CD4-positive, alpha-beta memory T cell (primary cell): ENCODE measurements at regions not wholly inside any gene's neighbourhood (a gene's known extent, or its start where the extent isn't known, plus 50 kb on each side); places are given as distances from the start of the nearest gene placed in this dataset.
A peak's percentile ranks its signal among the peaks of the same experiment; 100 is the strongest.

Experiments
- CTCF ChIA-PET: fragments of 350-600 bp; sonication (Branson Sonifier 250); formaldehyde crosslinking; loops from one replicate; lab custom pipeline; 2021; ENCODE audit warnings: inconsistent platforms; ENCODE audit not compliant: partially characterized antibody; lab: Charles Lee
- POLR2A ChIA-PET: fragments of 350-600 bp; sonication (Branson Sonifier 250); formaldehyde crosslinking; loops from one replicate; lab custom pipeline; 2021; ENCODE audit not compliant: partially characterized antibody; lab: Charles Lee
- DNase-seq, 5 donors: peaks; one replicate each; pipeline versions ENCODE4 v3.0.0 to v3.0.0-alpha.2; 2020 to 2022; ENCODE audit warnings: mixed read lengths in 1 of 5
- H3K27ac ChIP-seq: one replicate; pipeline ENCODE4 v1.7.0; 2013; ENCODE audit warnings: low read depth, low read length
- H3K27me3 ChIP-seq: 2 replicates; pipeline ENCODE4 v1.7.0; 2013; ENCODE audit warnings: mild to moderate bottlenecking, low read length, moderate library complexity; ENCODE audit not compliant: insufficient read depth
- H3K36me3 ChIP-seq: 2 replicates; pipeline ENCODE4 v1.7.0; 2013; ENCODE audit warnings: mild to moderate bottlenecking, low read length, moderate library complexity; ENCODE audit not compliant: insufficient read depth
- H3K4me1 ChIP-seq: 2 replicates; pipeline ENCODE4 v1.7.0; 2013; ENCODE audit warnings: mild to moderate bottlenecking, low read length, moderate library complexity; ENCODE audit not compliant: insufficient read depth
- H3K4me3 ChIP-seq, 2 donors: one replicate each; pipeline ENCODE4 v1.7.0; 2013; ENCODE audit warnings: low read length in 2 of 2, mild to moderate bottlenecking in 1 of 2
- H3K9me3 ChIP-seq, 2 donors: one replicate each; pipeline ENCODE4 v1.7.0; 2013; ENCODE audit warnings: low read length in 2 of 2, control low read depth in 1 of 2; ENCODE audit not compliant: control insufficient read depth in 1 of 2
- H3K27ac Mint-ChIP-seq, 7 donors: one replicate each; pipeline ENCODE4 v1.8.0; 2020 to 2021; ENCODE audit warnings: mixed read lengths in 7 of 7, mild to moderate bottlenecking in 6 of 7, inconsistent platforms in 3 of 7, moderate library complexity in 3 of 7
- H3K27me3 Mint-ChIP-seq, 2 donors: one replicate each; pipeline ENCODE4 v1.8.0; 2020 to 2021; ENCODE audit warnings: mixed read lengths in 2 of 2
- H3K36me3 Mint-ChIP-seq, 2 donors: one replicate each; pipeline ENCODE4 v1.8.0; 2020 to 2021; ENCODE audit warnings: mixed read lengths in 2 of 2, inconsistent platforms in 1 of 2, mild to moderate bottlenecking in 1 of 2
- H3K4me1 Mint-ChIP-seq, 4 donors: one replicate each; pipeline ENCODE4 v1.8.0; 2020 to 2021; ENCODE audit warnings: mixed read lengths in 4 of 4, mild to moderate bottlenecking in 1 of 4
- H3K4me3 Mint-ChIP-seq, 8 donors: one replicate each; pipeline ENCODE4 v1.8.0; 2020 to 2021; ENCODE audit warnings: mixed read lengths in 8 of 8, mild to moderate bottlenecking in 7 of 8, moderate library complexity in 6 of 8, inconsistent platforms in 3 of 8
- H3K9me3 Mint-ChIP-seq, 8 donors: one replicate each; pipeline ENCODE4 v1.8.0; 2020 to 2021; ENCODE audit warnings: mixed read lengths in 8 of 8, mild to moderate bottlenecking in 5 of 8, inconsistent platforms in 3 of 8, moderate library complexity in 1 of 8
- intact Hi-C: fragments of 100-400 bp; cut with micrococcal nuclease; formaldehyde crosslinking; loops from one replicate; pipeline ENCODE4 v1.15.1; 2023

DNA sequence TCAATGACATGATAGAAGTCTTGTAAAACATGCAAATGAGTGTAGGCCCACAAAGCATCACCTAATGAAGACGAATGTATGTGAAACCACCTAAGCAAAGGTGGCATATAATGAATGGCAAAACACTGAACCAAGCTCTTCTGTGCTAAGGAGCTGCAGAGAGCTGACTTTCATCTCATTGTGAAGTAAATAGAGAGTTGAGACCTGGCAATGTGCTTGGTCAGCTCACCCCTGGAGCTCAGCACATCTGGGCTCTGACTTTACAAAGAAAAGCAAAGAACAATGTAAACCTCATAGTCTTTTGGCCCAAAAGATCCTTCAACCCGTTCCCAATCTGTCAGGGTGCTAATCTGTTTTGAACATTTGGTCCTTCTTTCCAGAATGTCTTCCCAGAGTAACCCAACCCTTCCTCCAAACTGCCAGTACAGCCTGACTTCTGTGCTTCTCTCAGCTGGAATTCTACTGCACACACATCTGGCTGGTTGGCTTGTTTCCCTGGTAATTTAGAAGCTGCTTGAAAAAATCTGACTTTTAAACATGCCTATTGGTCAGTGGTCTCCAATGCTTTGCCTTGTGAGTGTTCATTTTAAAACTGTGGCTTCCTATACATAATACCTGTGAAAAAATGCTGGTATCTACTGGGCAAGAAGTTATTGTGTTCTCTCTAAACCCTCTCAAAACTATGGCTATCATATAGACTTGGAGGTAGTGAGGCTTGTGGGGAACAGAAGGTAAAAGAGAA is 101.7 kb downstream of the CD200R1L start:
- H3K4me1 Mint-ChIP-seq: peaks cover 31 to 66% (median 45%) of the 10 kb centered on the region in 4 donors
- intact Hi-C loops: no loop called here
- H3K4me3 ChIP-seq: no peak overlapping the region

GRCh38 chr3:112744106-112744505 is 102.6 kb downstream of the CD200R1L start:
- CTCF ChIA-PET: interaction anchor here (0.6 to 2.8 kb wide), 6 partner anchors 9 to 261 kb away, joined by 3 to 12 read pairs (median 3); no protein-coding TSS in a partner anchor
- intact Hi-C loops: no loop called here
- Mint-ChIP-seq H3K27me3 (no peaks in the 10 kb centered on the region), H3K36me3 (no peaks in the 10 kb centered on the region), H3K9me3 (peaks cover 0 to 2% (median 0%) of the 10 kb centered on the region in 8 donors), H3K4me3 (no peak overlapping the region), H3K4me1 (peaks cover 40 to 74% (median 51%) of the 10 kb centered on the region in 4 donors), H3K27ac (no peak overlapping the region)
- no peak for DNase-seq
- Histone ChIP-seq H3K27ac (no peak overlapping the region), H3K36me3 (no peaks in the 10 kb centered on the region), H3K4me1 (peaks cover 80% of the 10 kb centered on the region), H3K27me3 (no peaks in the 10 kb centered on the region), H3K9me3 (no peaks in the 10 kb centered on the region), H3K4me3 (no peak overlapping the region)
- POLR2A ChIA-PET: no interaction called here

More for the DNA sequence above, 101.7 kb downstream of the CD200R1L start:
- H3K9me3 ChIP-seq: no peaks in the 10 kb centered on the region
- DNase-seq: no peak
- ChIA-PET POLR2A (interaction anchor here (0.8 kb wide), 1 partner anchor 228 kb away, joined by 3 read pairs; no protein-coding TSS in a partner anchor), CTCF (interaction anchor here (0.7 to 6.2 kb wide), 5 partner anchors 8 to 235 kb away, joined by 3 to 59 read pairs (median 6); no protein-coding TSS in a partner anchor)
- Mint-ChIP-seq H3K27ac (peak overlapping the region in 2 of 7 donors; percentile 3 to 19), H3K27me3 (no peaks in the 10 kb centered on the region), H3K9me3 (peaks cover 0 to 2% (median 0%) of the 10 kb centered on the region in 8 donors), H3K36me3 (no peaks in the 10 kb centered on the region), H3K4me3 (no peak overlapping the region)
- H3K36me3 ChIP-seq: no peaks in the 10 kb centered on the region
- H3K27ac ChIP-seq: no peak overlapping the region
- H3K27me3 ChIP-seq: no peaks in the 10 kb centered on the region
- peaks cover 73% of the 10 kb centered on the region for H3K4me1 ChIP-seq

GRCh38 chr3:112742934-112743333 is 102.0 kb upstream of the CCDC80 start:
- H3K36me3 ChIP-seq: no peaks in the 10 kb centered on the region
- no peaks in the 10 kb centered on the region for H3K9me3 ChIP-seq
- Mint-ChIP-seq H3K36me3 (no peaks in the 10 kb centered on the region), H3K9me3 (peaks cover 0 to 2% (median 0%) of the 10 kb centered on the region in 8 donors), H3K4me1 (peaks cover 42 to 75% (median 58%) of the 10 kb centered on the region in 4 donors), H3K4me3 (no peak overlapping the region), H3K27ac (no peak overlapping the region), H3K27me3 (no peaks in the 10 kb centered on the region)
- peaks cover 82% of the 10 kb centered on the region for H3K4me1 ChIP-seq
- no peak overlapping the region for H3K4me3 ChIP-seq
- H3K27me3 ChIP-seq: no peaks in the 10 kb centered on the region
- CTCF ChIA-PET: interaction anchor here (1.4 to 1.6 kb wide), 2 partner anchors 9 to 263 kb away, joined by 3 to 5 read pairs; no protein-coding TSS in a partner anchor
- no peak for DNase-seq
- POLR2A ChIA-PET: interaction anchor here (0.9 kb wide), 1 partner anchor 18 kb away, joined by 3 read pairs; no protein-coding TSS in a partner anchor
- H3K27ac ChIP-seq: no peak overlapping the region
- intact Hi-C loops: no loop called here

DNA sequence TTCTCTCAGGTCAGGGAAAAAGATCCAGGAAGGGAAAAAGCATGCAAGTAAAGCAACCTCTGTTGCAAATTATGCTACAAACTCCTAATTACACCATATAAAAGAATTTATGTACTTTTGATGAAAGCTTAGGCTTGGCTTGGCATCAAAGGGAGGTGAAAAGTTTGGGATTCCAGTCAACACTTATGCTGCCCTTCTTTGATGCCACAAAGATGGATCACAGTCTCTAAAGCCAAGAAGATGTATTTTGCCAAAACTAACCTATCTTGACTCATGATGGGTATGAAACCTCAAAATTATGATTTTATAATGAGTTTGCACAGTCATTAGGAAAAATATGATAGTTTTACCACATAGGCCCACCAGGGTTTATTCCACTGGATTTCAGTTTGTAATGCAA is 101.0 kb upstream of the CCDC80 start:
- peaks cover 83% of the 10 kb centered on the region for H3K4me1 ChIP-seq
- ChIA-PET CTCF (no interaction called here), POLR2A (interaction anchor here (2.9 kb wide), 1 partner anchor 32 kb away, joined by 26 read pairs; no protein-coding TSS in a partner anchor)
- H3K27ac ChIP-seq: no peak overlapping the region
- H3K4me1 Mint-ChIP-seq: peaks cover 40 to 77% (median 60%) of the 10 kb centered on the region in 4 donors
- intact Hi-C loops: loop anchor here (2.0 kb wide), 1 partner anchor 33 kb away; no protein-coding TSS in a partner anchor
- peaks cover 0 to 2% (median 0%) of the 10 kb centered on the region in 8 donors for H3K9me3 Mint-ChIP-seq
- no peaks in the 10 kb centered on the region for H3K27me3 Mint-ChIP-seq
- no peaks in the 10 kb centered on the region for H3K36me3 ChIP-seq
- H3K27me3 ChIP-seq: no peaks in the 10 kb centered on the region
- H3K4me3 Mint-ChIP-seq: peak overlapping the region in 3 of 8 donors; percentile 42 to 70 (median 63)
- no peak for DNase-seq
- H3K36me3 Mint-ChIP-seq: no peaks in the 10 kb centered on the region
- H3K4me3 ChIP-seq: no peak overlapping the region
- H3K27ac Mint-ChIP-seq: peak overlapping the region in 6 of 7 donors; percentile 48 to 92 (median 84)
- no peaks in the 10 kb centered on the region for H3K9me3 ChIP-seq

DNA sequence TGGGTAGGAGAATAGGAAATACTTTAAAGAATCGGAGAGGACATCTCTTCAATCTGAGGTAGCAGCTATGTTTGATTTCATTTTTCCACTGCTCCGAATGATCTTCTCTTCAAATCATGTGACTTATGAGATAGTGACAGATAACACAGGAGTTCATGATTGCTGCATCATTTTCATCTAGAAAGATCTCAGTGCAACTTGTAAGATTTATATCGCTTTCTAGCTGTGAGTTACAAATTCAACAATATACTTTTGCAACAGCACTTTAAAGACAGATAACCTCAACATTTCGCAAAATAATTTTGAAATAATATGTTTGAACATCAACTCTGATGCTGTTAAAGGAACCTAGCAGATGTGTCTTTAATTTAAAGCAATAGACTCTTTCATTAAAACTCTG is 99.9 kb upstream of the CCDC80 start:
- CTCF ChIA-PET: interaction anchor here (0.9 to 8.5 kb wide), 5 partner anchors 8 to 241 kb away, joined by 3 to 180 read pairs (median 59); no protein-coding TSS in a partner anchor
- Histone ChIP-seq H3K27ac (peak overlapping the region; percentile 38), H3K4me3 (no peak overlapping the region), H3K9me3 (no peaks in the 10 kb centered on the region), H3K27me3 (no peaks in the 10 kb centered on the region), H3K4me1 (peaks cover 86% of the 10 kb centered on the region), H3K36me3 (no peaks in the 10 kb centered on the region)
- intact Hi-C loops: loop anchor here (2.0 kb wide), 1 partner anchor 34 kb away; no protein-coding TSS in a partner anchor
- peaks cover 48 to 84% (median 68%) of the 10 kb centered on the region in 4 donors for H3K4me1 Mint-ChIP-seq
- H3K27me3 Mint-ChIP-seq: no peaks in the 10 kb centered on the region
- DNase-seq: peak in 4 of 5 donors; percentile 25 to 43 (median 36)
- peak overlapping the region; percentile 48 to 83 (median 61) for H3K4me3 Mint-ChIP-seq
- H3K36me3 Mint-ChIP-seq: no peaks in the 10 kb centered on the region
- POLR2A ChIA-PET: interaction anchor here (1.0 to 3.3 kb wide), 9 partner anchors 9 to 251 kb away, joined by 3 to 26 read pairs (median 8); partner anchors contain the start of genes CD200R1 and GTPBP8
- H3K27ac Mint-ChIP-seq: peak overlapping the region; percentile 52 to 92 (median 85)
- H3K9me3 Mint-ChIP-seq: peaks cover 0 to 2% (median 0%) of the 10 kb centered on the region in 8 donors

GRCh38 chr3:112739252-112739965 is 98.5 kb upstream of the CCDC80 start:
- H3K36me3 ChIP-seq: no peaks in the 10 kb centered on the region
- ChIA-PET POLR2A (interaction anchor here (1.0 to 3.3 kb wide), 14 partner anchors 35 to 264 kb away, joined by 3 to 26 read pairs (median 5); partner anchors contain the start of genes CD200R1 and GTPBP8), CTCF (interaction anchor here (0.9 to 8.5 kb wide), 6 partner anchors 9 to 257 kb away, joined by 3 to 180 read pairs (median 34); no protein-coding TSS in a partner anchor)
- intact Hi-C loops: loop anchor here (5.0 kb wide), 1 partner anchor 298 kb away; no protein-coding TSS in a partner anchor
- peak overlapping the region; percentile 38 for H3K27ac ChIP-seq
- no peaks in the 10 kb centered on the region for H3K9me3 ChIP-seq
- DNase-seq: peak in 3 of 5 donors; percentile 11 to 15 (median 13)
- Mint-ChIP-seq H3K27ac (peak overlapping the region; percentile 52 to 92 (median 87)), H3K27me3 (no peaks in the 10 kb centered on the region), H3K4me3 (peak overlapping the region in 7 of 8 donors; percentile 57 to 83 (median 70)), H3K36me3 (no peaks in the 10 kb centered on the region), H3K4me1 (peaks cover 50 to 82% (median 67%) of the 10 kb centered on the region in 4 donors), H3K9me3 (peaks cover 0 to 2% (median 0%) of the 10 kb centered on the region in 8 donors)
- peaks cover 84% of the 10 kb centered on the region for H3K4me1 ChIP-seq
- no peak overlapping the region for H3K4me3 ChIP-seq
- no peaks in the 10 kb centered on the region for H3K27me3 ChIP-seq
